ENCODE measurements at regions not wholly inside any gene's neighbourhood (a gene's known extent, or its start where the extent isn't known, plus 50 kb on each side); places are given as distances from the start of the nearest gene placed in this dataset.

GRCh38 chrX:16433021-16433420 is 216.9 kb upstream of the S100G start:
- TF ChIP-seq, protein P1, sequence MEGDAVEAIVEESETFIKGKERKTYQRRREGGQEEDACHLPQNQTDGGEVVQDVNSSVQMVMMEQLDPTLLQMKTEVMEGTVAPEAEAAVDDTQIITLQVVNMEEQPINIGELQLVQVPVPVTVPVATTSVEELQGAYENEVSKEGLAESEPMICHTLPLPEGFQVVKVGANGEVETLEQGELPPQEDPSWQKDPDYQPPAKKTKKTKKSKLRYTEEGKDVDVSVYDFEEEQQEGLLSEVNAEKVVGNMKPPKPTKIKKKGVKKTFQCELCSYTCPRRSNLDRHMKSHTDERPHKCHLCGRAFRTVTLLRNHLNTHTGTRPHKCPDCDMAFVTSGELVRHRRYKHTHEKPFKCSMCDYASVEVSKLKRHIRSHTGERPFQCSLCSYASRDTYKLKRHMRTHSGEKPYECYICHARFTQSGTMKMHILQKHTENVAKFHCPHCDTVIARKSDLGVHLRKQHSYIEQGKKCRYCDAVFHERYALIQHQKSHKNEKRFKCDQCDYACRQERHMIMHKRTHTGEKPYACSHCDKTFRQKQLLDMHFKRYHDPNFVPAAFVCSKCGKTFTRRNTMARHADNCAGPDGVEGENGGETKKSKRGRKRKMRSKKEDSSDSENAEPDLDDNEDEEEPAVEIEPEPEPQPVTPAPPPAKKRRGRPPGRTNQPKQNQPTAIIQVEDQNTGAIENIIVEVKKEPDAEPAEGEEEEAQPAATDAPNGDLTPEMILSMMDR (IDR thresholded peaks at IDR 0.05): no peak
- no peak for TF ChIP-seq POLR2A (IDR thresholded peaks at IDR 0.05)

Data from thyroid gland (tissue), 4 donors.